Raji (cell line): ENCODE measurements at regions not wholly inside any gene's neighbourhood (a gene's known extent, or its start where the extent isn't known, plus 50 kb on each side); places are given as distances from the start of the nearest gene placed in this dataset.

ENCODE experiments used
- POLR2A ChIP-seq: IDR thresholded peaks from 2 replicates; pipeline ENCODE4 v1.6.1; 2011; ENCODE audit warnings: low read depth, low read length, control low read depth; ENCODE audit not compliant: insufficient read depth

DNA sequence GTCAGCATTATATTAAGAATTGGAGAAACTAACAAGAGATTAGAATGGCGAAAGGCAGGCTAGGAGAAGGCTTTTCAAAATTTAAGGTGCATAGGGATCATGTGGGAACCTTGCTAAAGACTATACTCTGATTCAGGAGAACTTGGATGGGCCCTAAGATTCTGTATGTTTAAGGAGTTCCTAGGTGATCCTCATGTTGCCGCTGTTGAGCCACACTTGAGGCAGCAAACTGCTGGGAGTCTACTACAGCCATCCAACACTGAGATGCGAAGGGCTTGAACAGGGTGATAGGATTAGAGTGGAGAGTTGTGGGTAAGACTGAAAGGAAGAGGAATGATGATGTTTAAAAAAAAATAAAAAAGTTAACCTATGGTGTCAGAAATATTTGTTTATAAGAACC lies 1013.2 kb downstream of the MRPL39 start:
- TF ChIP-seq POLR2A, result no peak

- no peak for TF ChIP-seq POLR2A
Observed at GRCh38 chr21:24590261-24590660, 1017.0 kb downstream of the MRPL39 start.

- no peak for TF ChIP-seq POLR2A
Observed at GRCh38 chr21:24583473-24583872, 1023.8 kb downstream of the MRPL39 start.

- no peak for TF ChIP-seq POLR2A
Observed at GRCh38 chr21:24577301-24577700, 1030.0 kb downstream of the MRPL39 start.

DNA sequence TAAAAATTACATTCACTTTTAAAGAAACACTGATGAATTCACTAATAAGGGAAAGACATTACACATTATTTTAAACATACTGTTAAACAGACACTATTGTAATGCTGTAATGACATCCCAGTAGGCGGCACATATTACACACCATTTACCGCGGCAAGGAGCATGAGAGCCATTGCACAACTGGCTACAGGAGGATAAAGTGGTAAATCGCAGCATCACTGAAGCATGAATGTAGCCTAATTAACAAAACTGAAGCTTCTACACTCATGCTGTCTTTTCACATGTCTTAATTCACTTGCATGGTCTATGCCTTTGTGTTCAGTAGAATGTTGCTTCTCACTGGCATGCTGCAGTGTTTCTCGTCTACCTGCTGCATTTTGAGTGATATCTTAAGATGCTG lies 1046.0 kb downstream of the MRPL39 start:
- TF ChIP-seq POLR2A, result no peak

DNA sequence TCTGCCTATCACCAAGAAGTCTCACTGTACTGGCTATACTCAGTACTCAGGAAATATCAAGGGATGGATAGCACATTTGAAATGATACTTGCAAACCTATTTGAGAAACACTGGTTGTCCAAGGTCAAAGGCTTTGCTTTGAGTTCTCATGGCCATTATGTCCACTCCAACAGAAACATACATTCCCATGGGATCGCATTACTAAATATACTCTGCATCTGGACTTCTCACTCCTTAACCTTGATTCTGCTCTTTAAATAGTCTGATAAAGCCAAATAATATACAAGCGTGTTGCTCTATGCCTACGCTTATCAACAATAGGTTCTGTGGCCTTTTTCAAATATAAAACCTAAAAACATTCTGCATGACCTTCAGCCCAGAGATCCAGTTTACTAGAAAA lies 1054.8 kb downstream of the MRPL39 start:
- no peak for TF ChIP-seq POLR2A

DNA sequence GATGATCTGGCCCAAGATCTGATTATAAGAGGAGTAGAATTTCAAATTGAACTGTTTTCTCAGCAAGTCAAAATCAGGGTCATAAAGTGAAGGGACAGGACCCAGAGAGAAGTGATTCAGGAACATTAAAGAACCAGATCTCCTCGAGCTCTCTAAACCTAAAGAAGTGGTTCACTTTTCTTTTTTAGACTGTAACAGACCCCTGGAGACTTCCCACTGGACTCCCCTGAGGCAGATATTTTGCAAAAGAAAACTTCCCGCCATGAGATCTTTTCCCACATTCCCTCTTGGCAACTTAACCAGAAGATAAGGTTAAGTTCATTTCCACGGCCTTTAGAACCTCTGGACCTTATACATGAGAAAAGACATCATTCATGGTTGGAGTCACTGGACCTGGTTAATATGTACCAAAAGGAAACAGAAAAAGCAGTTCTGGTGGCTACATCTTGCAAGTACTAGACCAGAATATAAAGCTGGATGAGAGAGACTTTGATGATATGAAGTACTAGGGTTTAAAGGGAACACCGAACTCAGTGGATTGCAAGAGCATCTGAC lies 1061.4 kb downstream of the MRPL39 start:
- TF ChIP-seq POLR2A, result no peak

DNA sequence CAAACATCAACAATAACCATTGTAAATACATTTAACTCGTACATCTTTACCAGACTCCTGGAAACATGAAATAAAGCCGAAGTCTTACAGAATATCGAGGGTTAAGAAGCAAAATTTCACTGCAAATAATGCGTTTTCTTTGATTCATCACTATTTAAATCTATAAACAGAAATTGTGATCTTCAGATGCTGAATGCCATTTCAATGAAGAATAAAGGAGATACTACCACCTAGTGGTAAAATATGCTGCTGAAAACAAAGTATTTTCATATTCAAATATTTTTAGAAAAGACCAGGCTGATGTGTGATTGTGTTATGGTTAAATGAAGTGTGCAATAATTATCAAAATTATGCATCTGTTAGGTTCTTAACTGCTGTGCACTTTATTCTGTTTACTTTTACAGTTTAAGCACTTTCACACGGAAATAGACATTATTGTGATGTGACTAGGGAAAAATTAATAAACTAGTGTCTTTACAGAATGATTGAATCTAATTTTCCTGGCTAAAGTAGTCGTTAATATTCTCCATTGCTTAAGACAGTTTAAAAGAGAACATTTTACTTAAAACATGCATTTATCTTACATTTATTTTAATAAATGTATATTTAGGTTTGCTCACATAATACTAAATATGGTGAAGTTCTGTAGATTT lies 1093.1 kb downstream of the MRPL39 start:
- no peak for TF ChIP-seq POLR2A

DNA sequence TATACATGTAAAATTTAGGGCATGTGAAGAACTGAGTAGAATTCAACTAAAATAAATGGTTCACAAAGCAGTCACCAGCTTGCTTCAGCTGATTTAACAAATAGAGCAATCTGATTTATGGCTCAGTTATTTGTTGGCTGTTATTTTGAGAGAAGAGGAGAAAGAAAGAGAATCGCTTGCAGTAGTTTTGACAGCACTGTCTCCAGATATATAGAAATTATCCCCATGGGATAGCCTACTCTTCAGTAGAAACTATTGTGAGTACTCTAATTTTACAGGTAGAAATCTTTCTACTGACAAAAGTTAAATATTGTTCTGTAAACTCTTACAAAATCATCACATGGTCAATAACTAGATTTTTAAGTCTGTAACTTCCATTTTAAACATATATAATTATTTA lies 1098.2 kb downstream of the MRPL39 start:
- TF ChIP-seq POLR2A, result no peak

DNA sequence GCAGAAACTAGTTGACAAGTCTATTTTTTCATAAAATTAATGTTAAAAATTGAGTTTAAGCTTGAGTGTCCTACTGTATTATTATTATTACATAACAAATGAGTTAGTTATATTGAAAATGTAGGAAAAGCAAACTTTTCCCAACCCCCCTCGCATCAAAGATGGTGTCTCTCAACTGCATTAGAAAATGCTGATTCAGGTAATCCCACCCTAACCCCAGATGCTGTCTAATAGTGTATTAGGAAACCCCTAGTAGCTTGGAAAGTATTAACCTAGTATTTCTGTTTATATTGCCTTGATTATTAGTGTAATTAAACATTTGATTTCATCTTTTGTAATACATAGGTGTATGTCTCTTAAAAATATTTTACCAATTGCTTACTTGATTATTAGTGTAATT lies 1120.3 kb downstream of the MRPL39 start:
- no peak for TF ChIP-seq POLR2A

- TF ChIP-seq POLR2A, result no peak
Observed at GRCh38 chr21:24470852-24471251, 1136.4 kb downstream of the MRPL39 start.

- no peak for TF ChIP-seq POLR2A
Observed at GRCh38 chr21:24456358-24456757, 1150.9 kb downstream of the MRPL39 start.

DNA sequence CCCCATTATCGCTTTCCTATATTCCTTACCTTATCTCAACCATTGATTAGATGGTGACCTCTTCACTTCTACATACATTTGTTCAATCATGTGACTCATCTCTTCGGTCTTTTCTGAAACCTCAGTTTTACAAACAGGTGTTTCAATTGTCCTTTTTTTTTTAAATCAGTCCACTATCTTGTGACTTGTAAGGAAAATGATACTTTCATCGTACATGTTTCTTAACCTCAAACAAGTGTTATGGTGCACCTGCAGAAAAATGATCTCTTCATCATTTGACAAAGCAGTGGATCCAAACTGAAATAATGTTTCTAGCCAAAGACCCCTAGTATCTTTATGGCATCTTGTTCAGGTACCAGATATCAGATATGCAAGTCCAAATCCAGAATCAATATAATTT lies 1157.2 kb downstream of the MRPL39 start:
- TF ChIP-seq POLR2A, result no peak

GRCh38 chr21:24445517-24445916 lies 1161.8 kb downstream of the MRPL39 start:
- TF ChIP-seq POLR2A, result no peak

- no peak for TF ChIP-seq POLR2A
Observed at GRCh38 chr21:24444736-24445135, 1162.5 kb downstream of the MRPL39 start.

DNA sequence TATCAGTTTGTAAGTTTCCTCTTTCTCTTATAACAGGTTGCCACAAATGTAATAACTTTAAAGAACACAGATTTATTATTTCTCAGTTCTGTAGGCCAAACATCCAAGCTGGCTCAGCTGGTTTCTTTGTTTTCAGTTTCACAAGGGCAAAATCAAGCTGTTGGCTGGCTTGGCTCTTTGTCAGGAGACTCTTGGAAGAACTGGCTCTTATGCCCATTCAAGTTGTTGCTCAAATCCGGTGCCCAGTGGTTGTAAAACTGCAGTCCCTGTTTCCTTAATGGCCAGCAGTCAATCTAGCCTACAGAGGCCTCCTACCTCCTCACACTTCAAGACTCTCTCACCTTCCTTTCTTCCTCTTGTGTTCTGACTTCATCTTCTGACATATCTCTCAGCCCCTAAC lies 1171.0 kb downstream of the MRPL39 start:
- no peak for TF ChIP-seq POLR2A

- TF ChIP-seq POLR2A, result no peak
Observed at GRCh38 chr21:24428591-24429199, 1178.6 kb downstream of the MRPL39 start.

DNA sequence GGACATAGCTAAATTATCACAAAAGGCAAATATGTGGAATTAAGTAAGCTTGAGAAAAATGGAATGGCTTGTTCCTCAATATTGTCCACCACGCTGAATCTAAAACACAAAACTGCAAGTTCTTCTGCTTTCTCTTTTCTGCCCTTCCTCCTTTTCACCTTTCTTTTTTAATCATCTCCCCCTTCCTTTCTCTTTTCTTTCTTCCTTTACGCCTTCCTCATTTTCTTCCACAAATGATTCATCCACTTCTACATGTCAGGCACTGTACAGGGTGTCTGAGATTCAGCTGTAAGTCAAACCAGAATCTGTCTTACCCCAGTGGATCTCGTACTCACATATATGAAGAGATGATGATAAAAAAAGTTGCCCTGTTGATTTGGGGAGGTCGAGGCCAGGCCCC lies 1182.5 kb downstream of the MRPL39 start:
- no peak for TF ChIP-seq POLR2A

- TF ChIP-seq POLR2A, result no peak
Observed at GRCh38 chr21:24423546-24423945, 1183.7 kb downstream of the MRPL39 start.
